ENCODE measurements at regions not wholly inside any gene's neighbourhood (a gene's known extent, or its start where the extent isn't known, plus 50 kb on each side); places are given as distances from the start of the nearest gene placed in this dataset.

DNA sequence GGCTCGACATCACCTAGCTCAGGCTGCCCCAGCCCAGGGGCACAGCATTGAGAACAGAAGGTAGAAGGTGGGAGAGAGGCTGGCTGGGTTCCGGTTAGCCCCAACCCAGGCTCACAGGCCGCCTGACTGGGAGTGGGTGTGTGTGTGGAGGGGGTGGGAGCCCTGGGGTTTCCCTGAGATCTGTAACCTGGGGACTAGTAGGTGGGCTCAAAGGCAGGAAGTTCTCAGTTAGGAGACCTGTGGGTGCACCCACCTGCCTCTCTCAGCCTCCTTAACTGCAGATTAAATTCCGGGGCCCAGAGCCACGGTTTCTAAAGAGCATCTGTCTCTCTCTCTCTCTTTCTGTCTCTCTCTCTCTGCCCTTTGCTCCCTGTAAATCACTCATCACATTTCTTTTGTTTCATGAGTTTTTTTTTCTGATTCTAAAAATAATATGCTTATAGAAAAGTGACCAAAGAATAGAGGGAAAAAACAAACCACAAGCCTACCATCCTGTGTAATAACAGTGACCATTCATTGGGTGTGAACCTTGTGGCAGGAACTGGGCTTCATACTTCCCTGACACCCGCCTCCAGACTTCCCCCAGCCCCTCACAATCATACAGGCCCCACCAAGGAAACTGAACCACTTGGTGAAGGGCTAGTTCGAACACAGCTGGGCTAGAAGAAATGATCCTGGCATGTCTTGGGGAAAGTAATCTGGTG, 83.4 kb upstream of the SMNDC1 start:
- Histone ChIP-seq H3K4me3 (no peak overlapping the region), H3K27me3 (no peaks in the 10 kb centered on the region), H4K20me1 (no peaks in the 10 kb centered on the region), H3K36me3 (no peaks in the 10 kb centered on the region), H3K9ac (0 out of 2 replicates have a peak overlapping the region, but pooled peaks have one; percentile 26), H3K27ac (no peak overlapping the region), H3K4me1 (peaks cover 23% of the 10 kb centered on the region), H3K9me3 (no peaks in the 10 kb centered on the region), H3K4me2 (peak overlapping the region; percentile 67)
- no peak for TF ChIP-seq Cebpa-rat (IDR thresholded peaks at IDR 0.05)

DNA sequence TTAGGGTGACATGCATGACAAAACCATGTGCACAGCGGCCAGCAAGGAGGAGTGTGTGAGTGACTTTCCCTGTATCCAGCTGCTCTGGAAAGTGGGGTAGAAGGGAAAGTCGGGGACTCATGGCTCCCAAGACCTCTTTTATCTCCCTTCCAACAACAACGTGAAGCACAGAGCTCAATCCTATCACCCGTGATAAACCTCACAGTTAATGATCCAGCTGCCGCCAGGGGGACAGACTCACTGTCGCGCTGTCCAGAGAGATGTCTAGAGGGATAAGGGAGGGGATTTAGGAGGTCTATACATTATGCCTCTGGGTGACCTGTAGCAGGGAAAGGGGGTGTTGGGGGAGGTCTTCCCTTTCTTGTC, 84.0 kb upstream of the SMNDC1 start:
- Histone ChIP-seq H3K4me3 (no peak overlapping the region), H3K4me2 (peak overlapping the region; percentile 67), H3K36me3 (no peaks in the 10 kb centered on the region), H3K27ac (no peak overlapping the region), H4K20me1 (no peaks in the 10 kb centered on the region), H3K4me1 (peaks cover 23% of the 10 kb centered on the region), H3K27me3 (no peaks in the 10 kb centered on the region), H3K9me3 (no peaks in the 10 kb centered on the region), H3K9ac (0 out of 2 replicates have a peak overlapping the region, but pooled peaks have one; percentile 26)
- TF ChIP-seq Cebpa-rat (IDR thresholded peaks at IDR 0.05) = no peak

DNA sequence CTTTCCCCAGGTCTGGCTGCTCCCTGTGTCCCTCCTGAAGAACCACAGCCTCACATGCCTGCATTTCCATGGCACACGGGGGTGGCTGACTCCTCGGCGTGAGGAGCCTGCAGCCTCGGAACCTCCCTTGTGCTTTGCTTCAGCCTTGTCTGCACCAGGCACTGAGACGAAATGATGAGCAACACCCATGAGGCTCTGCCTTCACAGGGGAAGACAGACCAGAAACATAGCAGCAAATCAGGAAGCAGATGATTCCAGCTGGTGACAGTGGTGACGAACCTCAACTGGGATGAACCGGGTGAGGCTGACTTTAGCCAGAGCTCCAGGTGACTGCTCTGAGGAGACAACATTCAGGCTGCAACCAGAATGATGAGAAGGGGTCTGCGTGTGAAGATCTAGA, 84.5 kb upstream of the SMNDC1 start:
- H3K27me3 ChIP-seq = no peaks in the 10 kb centered on the region
- no peak overlapping the region for H3K4me3 ChIP-seq
- no peak for TF ChIP-seq Cebpa-rat (IDR thresholded peaks at IDR 0.05)
- peaks cover 23% of the 10 kb centered on the region for H3K4me1 ChIP-seq
- H3K9me3 ChIP-seq = no peaks in the 10 kb centered on the region
- H4K20me1 ChIP-seq = no peaks in the 10 kb centered on the region
- H3K27ac ChIP-seq = no peak overlapping the region
- H3K4me2 ChIP-seq = peak overlapping the region; percentile 67
- H3K9ac ChIP-seq = no peak overlapping the region
- no peaks in the 10 kb centered on the region for H3K36me3 ChIP-seq

DNA sequence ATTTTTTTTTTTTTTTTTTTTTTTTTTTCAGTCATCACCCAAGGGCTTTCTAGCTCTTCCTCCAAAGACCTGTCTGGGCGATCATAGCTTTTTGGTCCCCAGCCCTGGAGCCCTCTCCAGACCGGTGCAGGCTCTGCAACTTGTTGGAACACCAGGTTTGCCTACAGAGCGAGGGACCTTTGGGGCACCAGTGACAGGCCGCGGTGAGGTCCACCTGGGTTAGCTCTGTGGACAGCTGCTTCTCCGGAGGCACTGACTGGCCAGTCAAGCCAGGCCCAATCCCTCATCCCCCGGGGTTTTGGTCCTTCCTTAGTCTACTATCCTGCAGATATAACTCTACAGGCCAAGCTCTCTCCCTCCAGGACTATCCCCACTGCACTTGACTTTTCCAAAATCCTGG, 86.8 kb upstream of the SMNDC1 start:
- no peak overlapping the region for H3K4me3 ChIP-seq
- TF ChIP-seq Cebpa-rat (IDR thresholded peaks at IDR 0.05) = no peak
- H3K27ac ChIP-seq = no peak overlapping the region
- H4K20me1 ChIP-seq = no peaks in the 10 kb centered on the region
- H3K27me3 ChIP-seq = no peaks in the 10 kb centered on the region
- H3K4me2 ChIP-seq = no peak overlapping the region
- no peaks in the 10 kb centered on the region for H3K9me3 ChIP-seq
- H3K9ac ChIP-seq = no peak overlapping the region
- no peaks in the 10 kb centered on the region for H3K36me3 ChIP-seq
- peaks cover 23% of the 10 kb centered on the region for H3K4me1 ChIP-seq

DNA sequence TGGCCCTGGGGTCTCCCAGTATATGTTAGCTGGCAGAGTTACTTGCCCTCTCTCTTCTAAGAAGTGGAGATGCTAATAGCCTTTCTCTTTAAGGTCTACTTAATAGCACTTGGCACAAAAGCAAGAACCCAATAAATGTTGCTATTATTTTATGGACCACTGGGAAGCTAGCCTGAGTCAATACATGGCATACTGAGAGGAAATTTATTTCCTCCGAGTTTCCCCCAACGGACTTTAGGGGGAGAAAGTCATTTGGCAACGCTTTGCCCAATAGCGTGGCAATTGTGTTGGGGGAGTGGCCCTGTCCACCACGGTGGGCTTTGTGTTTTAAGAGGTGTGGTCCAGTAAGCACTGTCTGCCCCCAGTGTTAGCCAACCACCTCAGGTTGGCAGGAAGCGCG, 87.4 kb upstream of the SMNDC1 start:
- TF ChIP-seq Cebpa-rat (IDR thresholded peaks at IDR 0.05) = no peak
- Histone ChIP-seq H4K20me1 (no peaks in the 10 kb centered on the region), H3K4me2 (no peak overlapping the region), H3K27ac (no peak overlapping the region), H3K27me3 (no peaks in the 10 kb centered on the region), H3K4me1 (peaks cover 23% of the 10 kb centered on the region), H3K9ac (no peak overlapping the region), H3K36me3 (no peaks in the 10 kb centered on the region), H3K4me3 (no peak overlapping the region), H3K9me3 (no peaks in the 10 kb centered on the region)

DNA sequence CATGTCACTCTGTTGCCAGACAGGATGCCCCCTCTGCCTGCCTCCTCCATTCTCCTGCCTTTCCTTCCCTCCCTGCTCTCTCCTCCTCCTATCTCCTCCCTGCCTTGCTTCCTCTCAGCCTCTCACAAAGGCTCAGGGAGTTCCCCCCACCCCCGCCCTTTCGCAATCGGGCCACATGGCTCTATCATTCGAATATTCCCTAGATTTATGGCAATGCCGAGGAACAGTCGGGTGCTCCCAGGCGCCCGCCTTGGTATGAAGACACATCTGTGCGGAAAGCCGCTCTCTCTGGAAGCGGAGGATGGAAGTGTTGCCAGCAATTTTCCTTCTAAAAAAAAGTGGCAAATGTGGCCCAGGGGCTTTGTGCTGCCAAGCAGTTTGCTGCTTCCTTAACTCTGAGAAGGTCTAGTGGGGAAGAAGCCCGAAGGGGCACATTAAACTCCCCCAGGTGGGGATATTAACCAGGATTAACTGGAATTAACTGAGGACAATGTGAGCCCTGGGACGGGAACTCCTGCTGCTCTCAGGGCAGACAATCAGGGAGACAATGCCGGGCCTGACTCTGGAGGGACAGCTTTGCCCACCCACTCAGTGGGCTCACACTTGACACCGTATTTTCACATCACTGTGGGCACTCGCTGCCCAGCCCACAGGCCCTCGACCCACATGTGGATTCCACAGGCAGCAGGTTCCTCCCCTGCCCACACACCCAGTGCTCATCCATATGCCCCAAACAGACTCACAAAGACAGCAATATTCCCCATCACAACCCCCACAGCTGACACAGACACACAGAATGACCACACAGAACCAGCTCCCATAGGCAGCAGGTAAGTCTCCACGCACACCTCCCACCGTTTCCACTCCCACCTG, 88.4 kb upstream of the SMNDC1 start:
- no peaks in the 10 kb centered on the region for H3K36me3 ChIP-seq
- H4K20me1 ChIP-seq = no peaks in the 10 kb centered on the region
- peaks cover 16% of the 10 kb centered on the region for H3K4me1 ChIP-seq
- H3K4me2 ChIP-seq = no peak overlapping the region
- no peak overlapping the region for H3K27ac ChIP-seq
- H3K9me3 ChIP-seq = no peaks in the 10 kb centered on the region
- no peak overlapping the region for H3K9ac ChIP-seq
- no peaks in the 10 kb centered on the region for H3K27me3 ChIP-seq
- no peak overlapping the region for H3K4me3 ChIP-seq
- TF ChIP-seq Cebpa-rat (IDR thresholded peaks at IDR 0.05) = no peak

DNA sequence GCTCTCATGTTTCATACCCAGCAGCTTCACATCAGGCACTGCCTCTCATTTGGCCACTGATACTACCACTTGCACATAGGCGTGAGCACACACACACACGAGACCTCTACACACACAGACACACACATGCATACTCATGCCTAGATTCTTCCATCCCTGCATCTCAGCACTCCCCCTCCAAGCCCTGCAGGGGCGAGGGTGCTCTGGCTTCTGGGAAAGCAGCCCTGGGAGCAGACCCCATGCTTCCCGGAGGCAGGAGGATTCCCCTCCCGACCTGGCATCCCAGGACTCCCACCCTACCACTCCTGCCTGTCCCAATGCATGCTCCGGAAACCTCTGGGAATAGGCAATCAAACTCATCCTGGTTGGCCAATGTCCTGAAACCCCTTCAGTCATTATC, 89.1 kb upstream of the SMNDC1 start:
- no peaks in the 10 kb centered on the region for H4K20me1 ChIP-seq
- no peak overlapping the region for H3K9ac ChIP-seq
- H3K27ac ChIP-seq = no peak overlapping the region
- no peaks in the 10 kb centered on the region for H3K27me3 ChIP-seq
- no peak for TF ChIP-seq Cebpa-rat (IDR thresholded peaks at IDR 0.05)
- H3K4me1 ChIP-seq = peaks cover 8% of the 10 kb centered on the region
- no peaks in the 10 kb centered on the region for H3K36me3 ChIP-seq
- H3K4me2 ChIP-seq = no peak overlapping the region
- H3K4me3 ChIP-seq = no peak overlapping the region
- H3K9me3 ChIP-seq = no peaks in the 10 kb centered on the region

DNA sequence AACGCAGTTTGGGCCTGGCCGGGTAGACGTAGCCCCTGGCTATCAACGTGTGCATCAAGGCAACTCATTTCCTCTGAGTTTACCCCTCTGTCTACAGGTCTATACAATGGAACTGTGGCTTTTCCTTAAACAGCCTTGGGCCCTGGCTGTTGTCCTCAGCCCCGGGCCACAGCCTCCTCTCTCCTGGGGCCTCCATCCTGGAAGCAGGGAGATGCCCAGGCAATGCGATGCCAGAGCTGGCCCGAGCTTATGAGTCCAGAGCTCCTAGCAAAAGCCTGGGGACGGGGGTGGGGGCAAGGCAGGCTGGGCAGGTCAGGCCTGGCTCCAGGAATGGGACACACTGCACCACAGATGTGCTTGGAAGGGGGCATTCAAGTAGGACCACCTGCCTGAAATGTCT, 89.6 kb upstream of the SMNDC1 start:
- Histone ChIP-seq H3K27me3 (no peaks in the 10 kb centered on the region), H3K9me3 (no peaks in the 10 kb centered on the region), H3K27ac (no peak overlapping the region), H3K36me3 (no peaks in the 10 kb centered on the region), H3K9ac (no peak overlapping the region), H3K4me2 (no peak overlapping the region), H3K4me3 (no peak overlapping the region), H4K20me1 (no peaks in the 10 kb centered on the region), H3K4me1 (peaks cover 4% of the 10 kb centered on the region)
- no peak for TF ChIP-seq Cebpa-rat (IDR thresholded peaks at IDR 0.05)

DNA sequence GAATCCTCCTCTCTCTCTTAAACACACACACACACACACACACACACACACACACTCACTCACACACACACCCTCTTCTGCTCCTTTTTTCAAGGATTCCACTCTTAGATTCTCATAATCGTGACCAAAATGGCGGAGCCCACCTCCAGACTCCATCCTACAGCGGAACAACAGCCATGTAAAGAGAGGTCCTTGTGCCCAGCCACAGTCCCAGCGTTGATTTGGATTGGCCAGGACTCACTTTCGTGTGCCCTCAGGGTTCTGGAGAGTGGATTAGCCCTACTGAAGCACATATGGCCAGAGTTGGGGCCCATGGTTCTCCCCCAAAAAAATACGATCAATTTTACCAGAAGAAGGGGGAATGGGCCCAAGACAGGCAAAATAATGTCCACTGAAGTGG, 90.2 kb upstream of the SMNDC1 start:
- Histone ChIP-seq H3K4me2 (no peak overlapping the region), H3K4me3 (no peak overlapping the region), H3K36me3 (no peaks in the 10 kb centered on the region), H3K4me1 (no peaks in the 10 kb centered on the region), H3K9ac (no peak overlapping the region), H3K27ac (no peak overlapping the region), H3K27me3 (no peaks in the 10 kb centered on the region), H3K9me3 (no peaks in the 10 kb centered on the region), H4K20me1 (no peaks in the 10 kb centered on the region)
- TF ChIP-seq Cebpa-rat (IDR thresholded peaks at IDR 0.05) = no peak

Data from BLaER1 (cell line).